Embryonic facial prominence (tissue), 1 donor: ENCODE measurements at regions not wholly inside any gene's neighbourhood (a gene's known extent, or its start where the extent isn't known, plus 50 kb on each side); places are given as distances from the start of the nearest gene placed in this dataset.

Experiments
- DNase-seq: peaks from one replicate; pipeline ENCODE4 v3.0.0-alpha.2; 2016; ENCODE audit errors: extremely low spot score

- DNase-seq, result no peak
These were observed 106.8 kb downstream of the SEMA6D start for GRCh38 chr15:47824147-47824546.

GRCh38 chr15:47829667-47830066 lies 112.4 kb downstream of the SEMA6D start:
- no peak for DNase-seq

- DNase-seq, result no peak
These were observed 116.8 kb downstream of the SEMA6D start for GRCh38 chr15:47834093-47834492.

GRCh38 chr15:47839233-47839825 lies 122.0 kb downstream of the SEMA6D start:
- no peak for DNase-seq

GRCh38 chr15:47843124-47843663 lies 125.9 kb downstream of the SEMA6D start:
- no peak for DNase-seq

GRCh38 chr15:47844437-47844836 lies 127.1 kb downstream of the SEMA6D start:
- no peak for DNase-seq

GRCh38 chr15:47846128-47846868 lies 129.0 kb downstream of the SEMA6D start:
- DNase-seq, result no peak

- DNase-seq, result no peak
These were observed 129.6 kb downstream of the SEMA6D start for GRCh38 chr15:47846876-47847275.

GRCh38 chr15:47856071-47856470 lies 138.8 kb downstream of the SEMA6D start:
- no peak for DNase-seq

- DNase-seq, result no peak
These were observed 139.9 kb downstream of the SEMA6D start for GRCh38 chr15:47857014-47857775.

GRCh38 chr15:47857776-47858167 lies 140.5 kb downstream of the SEMA6D start:
- no peak for DNase-seq

- DNase-seq, result no peak
These were observed 144.0 kb downstream of the SEMA6D start for GRCh38 chr15:47861111-47861903.

- DNase-seq, result no peak
These were observed 145.1 kb downstream of the SEMA6D start for GRCh38 chr15:47862402-47862801.

- no peak for DNase-seq
These were observed 149.1 kb downstream of the SEMA6D start for GRCh38 chr15:47866446-47866845.

- DNase-seq, result no peak
These were observed 153.1 kb downstream of the SEMA6D start for GRCh38 chr15:47870300-47870955.

- no peak for DNase-seq
These were observed 153.8 kb downstream of the SEMA6D start for GRCh38 chr15:47870956-47871625.

GRCh38 chr15:47872208-47872607 lies 154.9 kb downstream of the SEMA6D start:
- DNase-seq, result no peak

GRCh38 chr15:47872869-47873432 lies 155.6 kb downstream of the SEMA6D start:
- DNase-seq, result no peak

GRCh38 chr15:47876986-47877385 lies 159.7 kb downstream of the SEMA6D start:
- DNase-seq, result no peak

GRCh38 chr15:47877836-47878235 lies 160.5 kb downstream of the SEMA6D start:
- DNase-seq, result no peak
